Naive thymus-derived CD4-positive, alpha-beta T cell (primary cell): ENCODE measurements at regions not wholly inside any gene's neighbourhood (a gene's known extent, or its start where the extent isn't known, plus 50 kb on each side); places are given as distances from the start of the nearest gene placed in this dataset.

Experiments used
- ATAC-seq: fragments of 150-1000 bp; cut with Tn5 transposase; 2 replicates; pipeline ENCODE4 v1.10.0; 2021; ENCODE audit warnings: mild to moderate bottlenecking, moderate library complexity
- CTCF ChIA-PET: fragments of 350-600 bp; sonication (Branson Sonifier 250); formaldehyde crosslinking; loops from one replicate; lab custom pipeline; 2021; ENCODE audit warnings: antibody characterized with exemption; lab: Charles Lee
- POLR2A ChIA-PET: fragments of 350-600 bp; sonication (Branson Sonifier 250); formaldehyde crosslinking; loops from one replicate; lab custom pipeline; 2021; ENCODE audit warnings: antibody characterized with exemption, inconsistent platforms; lab: Charles Lee
- DNase-seq, 9 donors: peaks; one replicate each; pipeline versions ENCODE4 v3.0.0 to v3.0.0-alpha.2; 2020 to 2022; ENCODE audit warnings: mixed read lengths in 1 of 9
- H3K27ac ChIP-seq: one replicate; pipeline ENCODE4 v1.7.0; 2013; ENCODE audit warnings: mild to moderate bottlenecking, low read depth, low read length, moderate library complexity
- H3K27me3 ChIP-seq, 2 donors: one replicate each; pipeline ENCODE4 v1.7.0; 2013; ENCODE audit warnings: low read length in 2 of 2, mild to moderate bottlenecking in 2 of 2, moderate library complexity in 2 of 2; ENCODE audit not compliant: control insufficient read depth in 2 of 2, insufficient read depth in 2 of 2
- H3K36me3 ChIP-seq, 3 experiments: 1 replicate in 2 of 3; 2 replicates in 1 of 3; pipeline ENCODE4 v1.7.0; 2013; ENCODE audit warnings: low read length in 3 of 3, mild to moderate bottlenecking in 3 of 3, moderate library complexity in 1 of 3; ENCODE audit not compliant: insufficient read depth in 3 of 3, control insufficient read depth in 2 of 3
- H3K4me1 ChIP-seq, 2 donors: one replicate each; pipeline ENCODE4 v1.7.0; 2013; ENCODE audit warnings: low read length in 2 of 2, mild to moderate bottlenecking in 2 of 2, moderate library complexity in 1 of 2; ENCODE audit not compliant: control insufficient read depth in 2 of 2, insufficient read depth in 2 of 2
- H3K4me3 ChIP-seq: 2 replicates; pipeline ENCODE4 v1.7.0; 2013; ENCODE audit warnings: mild to moderate bottlenecking, low read length
- H3K9me3 ChIP-seq, 3 experiments: 1 replicate in 2 of 3; 2 replicates in 1 of 3; pipeline ENCODE4 v1.7.0; 2013; ENCODE audit warnings: low read length in 3 of 3; ENCODE audit not compliant: control insufficient read depth in 2 of 3
- H3K27ac Mint-ChIP-seq, 9 donors: one replicate each; pipeline ENCODE4 v1.8.0; 2020 to 2022; ENCODE audit warnings: mixed read lengths in 9 of 9, mild to moderate bottlenecking in 8 of 9, moderate library complexity in 5 of 9, inconsistent platforms in 2 of 9
- H3K27me3 Mint-ChIP-seq, 5 donors: one replicate each; pipeline ENCODE4 v1.8.0; 2021 to 2022; ENCODE audit warnings: mixed read lengths in 5 of 5, mild to moderate bottlenecking in 1 of 5
- H3K36me3 Mint-ChIP-seq, 5 donors: one replicate each; pipeline ENCODE4 v1.8.0; 2020 to 2022; ENCODE audit warnings: mixed read lengths in 5 of 5, mild to moderate bottlenecking in 3 of 5, inconsistent platforms in 1 of 5
- H3K4me1 Mint-ChIP-seq, 7 donors: one replicate each; pipeline ENCODE4 v1.8.0; 2020 to 2022; ENCODE audit warnings: mixed read lengths in 7 of 7, mild to moderate bottlenecking in 3 of 7, inconsistent platforms in 1 of 7
- H3K4me3 Mint-ChIP-seq, 10 donors: one replicate each; pipeline ENCODE4 v1.8.0; 2020 to 2022; ENCODE audit warnings: mild to moderate bottlenecking in 10 of 10, mixed read lengths in 10 of 10, moderate library complexity in 6 of 10, inconsistent platforms in 2 of 10
- H3K9me3 Mint-ChIP-seq, 11 donors: one replicate each; pipeline ENCODE4 v1.8.0; 2020 to 2022; ENCODE audit warnings: mixed read lengths in 11 of 11, mild to moderate bottlenecking in 4 of 11, inconsistent platforms in 1 of 11, moderate library complexity in 1 of 11
- intact Hi-C, 2 donors: fragments of 100-400 bp; cut with micrococcal nuclease; formaldehyde crosslinking; loops; one replicate each; pipeline ENCODE4 v1.15.1; 2023

- CTCF ChIA-PET: no interaction called here
- Histone ChIP-seq H3K9me3 (no peaks in the 10 kb centered on the region), H3K36me3 (no peaks in the 10 kb centered on the region), H3K27ac (no peak overlapping the region), H3K4me1 (no peaks in the 10 kb centered on the region), H3K4me3 (no peak overlapping the region), H3K27me3 (no peaks in the 10 kb centered on the region)
- intact Hi-C loops: no loop called here
- no peaks in the 10 kb centered on the region for H3K4me1 Mint-ChIP-seq
- POLR2A ChIA-PET: no interaction called here
- H3K9me3 Mint-ChIP-seq: peaks cover 0 to 5% (median 0%) of the 10 kb centered on the region in 11 donors
- ATAC-seq: no peak
- H3K27ac Mint-ChIP-seq: no peak overlapping the region
- H3K27me3 Mint-ChIP-seq: peaks cover 0 to 3% (median 0%) of the 10 kb centered on the region in 5 donors
- no peak for DNase-seq
- no peaks in the 10 kb centered on the region for H3K36me3 Mint-ChIP-seq
- no peak overlapping the region for H3K4me3 Mint-ChIP-seq
Observed at GRCh38 chr13:80430561-80430960, 89.6 kb upstream of the SPRY2 start.

- intact Hi-C loops: no loop called here
- ChIA-PET POLR2A (no interaction called here), CTCF (no interaction called here)
- H3K9me3 Mint-ChIP-seq: peaks cover 1 to 18% (median 8%) of the 10 kb centered on the region in 11 donors
- ATAC-seq: peak; percentile 40
- no peak overlapping the region for H3K27ac Mint-ChIP-seq
- H3K4me3 Mint-ChIP-seq: no peak overlapping the region
- peaks cover 0 to 5% (median 0%) of the 10 kb centered on the region in 5 donors for H3K36me3 Mint-ChIP-seq
- no peak overlapping the region for H3K4me3 ChIP-seq
- peaks cover 0 to 4% (median 0%) of the 10 kb centered on the region in 3 experiments for H3K9me3 ChIP-seq
- no peaks in the 10 kb centered on the region for H3K4me1 ChIP-seq
- no peaks in the 10 kb centered on the region for H3K36me3 ChIP-seq
- H3K27me3 Mint-ChIP-seq: peaks cover 0 to 8% (median 0%) of the 10 kb centered on the region in 5 donors
- H3K27me3 ChIP-seq: no peaks in the 10 kb centered on the region
- no peak for DNase-seq
- H3K4me1 Mint-ChIP-seq: peaks cover 0 to 9% (median 0%) of the 10 kb centered on the region in 7 donors
- H3K27ac ChIP-seq: no peak overlapping the region
Observed at GRCh38 chr13:80428349-80429096, 87.6 kb upstream of the SPRY2 start.

GRCh38 chr13:80419416-80419815 lies 78.5 kb upstream of the SPRY2 start:
- no peak overlapping the region for H3K27ac Mint-ChIP-seq
- no peaks in the 10 kb centered on the region for H3K36me3 Mint-ChIP-seq
- peaks cover 0 to 24% (median 10%) of the 10 kb centered on the region in 11 donors for H3K9me3 Mint-ChIP-seq
- ChIA-PET CTCF (interaction anchor here (0.8 kb wide), 1 partner anchor 17 kb away, joined by 4 read pairs; no protein-coding TSS in a partner anchor), POLR2A (no interaction called here)
- H3K27me3 Mint-ChIP-seq: no peaks in the 10 kb centered on the region
- H3K9me3 ChIP-seq: peaks cover 0 to 4% (median 0%) of the 10 kb centered on the region in 3 experiments
- no peaks in the 10 kb centered on the region for H3K4me1 ChIP-seq
- H3K27me3 ChIP-seq: no peaks in the 10 kb centered on the region
- intact Hi-C loops: no loop called here
- peaks cover 0 to 4% (median 0%) of the 10 kb centered on the region in 7 donors for H3K4me1 Mint-ChIP-seq
- no peak overlapping the region for H3K4me3 ChIP-seq
- no peaks in the 10 kb centered on the region for H3K36me3 ChIP-seq
- no peak overlapping the region for H3K4me3 Mint-ChIP-seq
- no peak for ATAC-seq
- DNase-seq: no peak
- H3K27ac ChIP-seq: no peak overlapping the region

DNA sequence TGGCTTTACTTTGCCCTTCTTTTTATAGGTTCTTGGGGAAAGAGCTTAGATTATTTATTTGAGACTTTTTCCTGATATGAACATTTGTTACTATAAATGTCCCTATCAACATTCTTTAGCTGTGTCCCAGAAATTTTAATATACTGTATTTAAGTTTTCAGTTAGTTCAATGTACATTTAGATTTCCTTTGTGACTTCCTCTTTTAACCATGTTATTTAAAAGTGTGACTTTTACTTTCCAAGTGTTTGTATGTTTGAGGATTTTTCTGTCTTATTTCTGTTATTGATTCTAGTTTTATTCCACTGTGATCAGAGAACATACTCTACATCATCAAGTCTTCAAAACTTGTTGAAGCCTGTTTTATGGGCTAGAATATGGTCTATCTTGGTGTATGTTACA lies 72.7 kb upstream of the SPRY2 start:
- no peak overlapping the region for H3K4me3 ChIP-seq
- intact Hi-C loops: no loop called here
- no peak overlapping the region for H3K27ac ChIP-seq
- CTCF ChIA-PET: no interaction called here
- Mint-ChIP-seq H3K9me3 (peaks cover 0 to 18% (median 5%) of the 10 kb centered on the region in 11 donors), H3K27me3 (peaks cover 0 to 3% (median 0%) of the 10 kb centered on the region in 5 donors), H3K36me3 (no peaks in the 10 kb centered on the region), H3K4me3 (no peak overlapping the region), H3K27ac (no peak overlapping the region), H3K4me1 (peaks cover 0 to 3% (median 0%) of the 10 kb centered on the region in 7 donors)
- no peaks in the 10 kb centered on the region for H3K27me3 ChIP-seq
- ATAC-seq: no peak
- DNase-seq: no peak
- no peaks in the 10 kb centered on the region for H3K36me3 ChIP-seq
- no peaks in the 10 kb centered on the region for H3K9me3 ChIP-seq
- H3K4me1 ChIP-seq: no peaks in the 10 kb centered on the region
- POLR2A ChIA-PET: no interaction called here

DNA sequence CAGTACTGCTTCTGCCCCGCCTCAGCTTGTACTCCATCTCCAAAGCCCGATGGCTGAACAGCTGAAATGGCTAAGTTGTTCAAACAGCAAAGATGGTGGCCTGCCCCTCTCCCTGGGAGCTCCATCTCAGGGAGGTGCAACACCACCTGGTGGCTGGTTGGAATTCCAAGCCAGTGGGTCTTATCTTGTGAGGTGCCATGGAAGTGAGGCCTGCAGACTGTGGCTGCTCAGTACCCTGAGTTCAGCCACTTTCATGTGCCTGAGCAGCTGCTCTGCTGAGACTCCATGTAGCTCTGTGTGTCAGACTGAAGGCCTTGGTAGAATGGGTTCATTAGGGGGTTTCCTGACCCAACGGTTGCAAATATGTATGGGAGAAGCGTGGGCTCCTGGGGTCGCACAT lies 67.3 kb upstream of the SPRY2 start:
- Mint-ChIP-seq H3K4me1 (peaks cover 0 to 2% (median 0%) of the 10 kb centered on the region in 7 donors), H3K36me3 (peaks cover 0 to 4% (median 0%) of the 10 kb centered on the region in 5 donors), H3K27ac (no peak overlapping the region), H3K9me3 (peaks cover 0 to 29% (median 14%) of the 10 kb centered on the region in 11 donors), H3K27me3 (peaks cover 0 to 5% (median 0%) of the 10 kb centered on the region in 5 donors), H3K4me3 (no peak overlapping the region)
- no peak overlapping the region for H3K4me3 ChIP-seq
- ChIA-PET POLR2A (no interaction called here), CTCF (no interaction called here)
- H3K27me3 ChIP-seq: no peaks in the 10 kb centered on the region
- intact Hi-C loops: no loop called here
- ATAC-seq: no peak
- no peak for DNase-seq
- no peak overlapping the region for H3K27ac ChIP-seq
- H3K9me3 ChIP-seq: no peaks in the 10 kb centered on the region
- no peaks in the 10 kb centered on the region for H3K36me3 ChIP-seq
- no peaks in the 10 kb centered on the region for H3K4me1 ChIP-seq

- Histone ChIP-seq H3K4me1 (peaks cover 0 to 13% of the 10 kb centered on the region in 2 donors), H3K4me3 (no peak overlapping the region), H3K27me3 (no peaks in the 10 kb centered on the region), H3K36me3 (no peaks in the 10 kb centered on the region), H3K9me3 (no peaks in the 10 kb centered on the region), H3K27ac (no peak overlapping the region)
- POLR2A ChIA-PET: no interaction called here
- H3K4me1 Mint-ChIP-seq: peaks cover 4 to 38% (median 35%) of the 10 kb centered on the region in 7 donors
- H3K36me3 Mint-ChIP-seq: peaks cover 0 to 4% (median 0%) of the 10 kb centered on the region in 5 donors
- H3K27me3 Mint-ChIP-seq: peaks cover 0 to 6% (median 0%) of the 10 kb centered on the region in 5 donors
- CTCF ChIA-PET: interaction anchor here (0.6 kb wide), 1 partner anchor 12 kb away, joined by 3 read pairs; no protein-coding TSS in a partner anchor
- no peak for ATAC-seq
- DNase-seq: no peak
- peaks cover 0 to 21% (median 12%) of the 10 kb centered on the region in 11 donors for H3K9me3 Mint-ChIP-seq
- peak overlapping the region in 8 of 10 donors; percentile 10 to 61 (median 48) for H3K4me3 Mint-ChIP-seq
- intact Hi-C loops: no loop called here
- H3K27ac Mint-ChIP-seq: peak overlapping the region in 4 of 9 donors; percentile 8 to 86 (median 65)
Observed at GRCh38 chr13:80400865-80401426, 60.0 kb upstream of the SPRY2 start.
